CD4-positive, alpha-beta T cell (primary cell): ENCODE measurements at regions not wholly inside any gene's neighbourhood (a gene's known extent, or its start where the extent isn't known, plus 50 kb on each side); places are given as distances from the start of the nearest gene placed in this dataset.

Source experiments
- ATAC-seq: fragments of 200-7000 bp; cut with Tn5 transposase; one replicate; pipeline ENCODE4 v1.10.0; 2022; ENCODE audit warnings: mild to moderate bottlenecking; ENCODE audit not compliant: poor library complexity
- CTCF ChIA-PET: fragments of 350-600 bp; sonication (Branson Sonifier 250); formaldehyde crosslinking; loops from one replicate; lab custom pipeline; 2021; ENCODE audit warnings: antibody characterized with exemption, inconsistent platforms; lab: Charles Lee
- POLR2A ChIA-PET: fragments of 350-600 bp; sonication (Branson Sonifier 250); formaldehyde crosslinking; loops from one replicate; lab custom pipeline; 2021; ENCODE audit warnings: antibody characterized with exemption, inconsistent platforms; lab: Charles Lee
- DNase-seq, 14 experiments: peaks; one replicate each; pipeline ENCODE4 v3.0.0-alpha.2; 2013 to 2020; ENCODE audit warnings: mixed read lengths in 2 of 14
- H3K27ac ChIP-seq, 2 donors: one replicate each; pipeline versions ENCODE4 v1.5.1 to v1.7.0; 2013; ENCODE audit warnings: low read length in 2 of 2, low read depth in 1 of 2, mild to moderate bottlenecking in 1 of 2
- H3K27me3 ChIP-seq, 2 experiments: 1 replicate in 1 of 2; 2 replicates in 1 of 2; pipeline versions ENCODE4 v1.6.1 to v1.7.0; 2013; ENCODE audit warnings: low read length in 2 of 2, control low read depth in 1 of 2, mild to moderate bottlenecking in 1 of 2, moderate library complexity in 1 of 2; ENCODE audit not compliant: insufficient read depth in 2 of 2, control insufficient read depth in 1 of 2
- H3K36me3 ChIP-seq: one replicate; pipeline ENCODE4 v1.6.1; 2013; ENCODE audit warnings: low read length, control low read depth; ENCODE audit not compliant: insufficient read depth
- H3K4me1 ChIP-seq: one replicate; pipeline ENCODE4 v1.6.1; 2013; ENCODE audit warnings: low read length, control low read depth; ENCODE audit not compliant: insufficient read depth
- H3K4me3 ChIP-seq: one replicate; pipeline ENCODE4 v1.5.1; 2013; ENCODE audit warnings: mild to moderate bottlenecking, low read length, moderate library complexity
- H3K9me3 ChIP-seq, 2 experiments: 1 replicate in 1 of 2; 2 replicates in 1 of 2; pipeline versions ENCODE4 v1.6.1 to v1.7.0; 2013; ENCODE audit warnings: low read length in 2 of 2, mild to moderate bottlenecking in 2 of 2, control low read depth in 1 of 2, moderate library complexity in 1 of 2; ENCODE audit not compliant: control insufficient read depth in 1 of 2, insufficient read depth in 1 of 2
- H3K27ac Mint-ChIP-seq: one replicate; pipeline ENCODE4 v1.8.0; 2020; ENCODE audit warnings: mixed read lengths
- H3K27me3 Mint-ChIP-seq: one replicate; pipeline ENCODE4 v1.8.0; 2021; ENCODE audit warnings: mixed read lengths
- H3K36me3 Mint-ChIP-seq: one replicate; pipeline ENCODE4 v1.8.0; 2021; ENCODE audit warnings: low read depth, mixed read lengths
- H3K4me1 Mint-ChIP-seq: one replicate; pipeline ENCODE4 v1.8.0; 2021; ENCODE audit warnings: low read depth, mixed read lengths
- H3K4me3 Mint-ChIP-seq: one replicate; pipeline ENCODE4 v1.8.0; 2020; ENCODE audit warnings: mild to moderate bottlenecking, mixed read lengths
- H3K9me3 Mint-ChIP-seq: one replicate; pipeline ENCODE4 v1.8.0; 2020; ENCODE audit warnings: mixed read lengths
- CTCF ChIP-seq: fragments of 200-600 bp; IDR thresholded peaks from one replicate; pipeline ENCODE4 v1.8.0; 2022; ENCODE audit warnings: antibody characterized with exemption, mild to moderate bottlenecking
- intact Hi-C, 2 experiments: fragments of 100-400 bp; cut with DNase I in 1 of 2; cut with micrococcal nuclease in 1 of 2; formaldehyde crosslinking; loops; one replicate each; pipeline versions ENCODE4 v1.15.1 to v1.9.0; 2023 to 2025; cut with DNase I, micrococcal nuclease

GRCh38 chr1:186540521-186540920 is 79.6 kb upstream of the PDC start:
- ATAC-seq = no peak
- Mint-ChIP-seq H3K4me1 (no peaks in the 10 kb centered on the region), H3K27me3 (no peaks in the 10 kb centered on the region), H3K4me3 (no peak overlapping the region), H3K36me3 (peaks cover 9% of the 10 kb centered on the region), H3K27ac (no peak overlapping the region), H3K9me3 (peaks cover 21% of the 10 kb centered on the region)
- TF ChIP-seq CTCF = no peak
- no peak overlapping the region for H3K4me3 ChIP-seq
- intact Hi-C loops = no loop called here
- no peak overlapping the region for H3K27ac ChIP-seq
- no peak for DNase-seq
- no peaks in the 10 kb centered on the region for H3K4me1 ChIP-seq
- ChIA-PET CTCF (no interaction called here), POLR2A (no interaction called here)
- H3K27me3 ChIP-seq = no peaks in the 10 kb centered on the region
- no peaks in the 10 kb centered on the region for H3K36me3 ChIP-seq
- H3K9me3 ChIP-seq = peaks cover 15 to 21% of the 10 kb centered on the region in 2 experiments

GRCh38 chr1:186536273-186536890 is 75.5 kb upstream of the PDC start:
- H3K27ac Mint-ChIP-seq = no peak overlapping the region
- no peaks in the 10 kb centered on the region for H3K27me3 ChIP-seq
- H3K9me3 Mint-ChIP-seq = peaks cover 7% of the 10 kb centered on the region
- POLR2A ChIA-PET = no interaction called here
- no peak for TF ChIP-seq CTCF
- H3K9me3 ChIP-seq = peaks cover 0 to 9% of the 10 kb centered on the region in 2 experiments
- H3K36me3 ChIP-seq = no peaks in the 10 kb centered on the region
- no peak overlapping the region for H3K4me3 ChIP-seq
- DNase-seq (no peak), ATAC-seq (no peak)
- H3K36me3 Mint-ChIP-seq = peaks cover 9% of the 10 kb centered on the region
- intact Hi-C loops = no loop called here
- CTCF ChIA-PET = no interaction called here
- no peaks in the 10 kb centered on the region for H3K4me1 ChIP-seq
- H3K27ac ChIP-seq = no peak overlapping the region
- no peaks in the 10 kb centered on the region for H3K27me3 Mint-ChIP-seq
- H3K4me1 Mint-ChIP-seq = no peaks in the 10 kb centered on the region
- no peak overlapping the region for H3K4me3 Mint-ChIP-seq

- peaks cover 7% of the 10 kb centered on the region for H3K9me3 Mint-ChIP-seq
- Histone ChIP-seq H3K27ac (no peak overlapping the region), H3K9me3 (peaks cover 0 to under 1% of the 10 kb centered on the region in 2 experiments), H3K4me3 (no peak overlapping the region), H3K27me3 (no peaks in the 10 kb centered on the region), H3K36me3 (no peaks in the 10 kb centered on the region), H3K4me1 (no peaks in the 10 kb centered on the region)
- H3K4me1 Mint-ChIP-seq = no peaks in the 10 kb centered on the region
- no peak overlapping the region for H3K27ac Mint-ChIP-seq
- no peak for TF ChIP-seq CTCF
- intact Hi-C loops = no loop called here
- CTCF ChIA-PET = no interaction called here
- H3K4me3 Mint-ChIP-seq = no peak overlapping the region
- no peak for DNase-seq
- ATAC-seq = no peak
- POLR2A ChIA-PET = no interaction called here
- H3K36me3 Mint-ChIP-seq = peaks cover 9% of the 10 kb centered on the region
- peaks cover 4% of the 10 kb centered on the region for H3K27me3 Mint-ChIP-seq
Measured at GRCh38 chr1:186535388-186536133, 74.6 kb upstream of the PDC start.
